GM23338 (cell line): ENCODE measurements at regions not wholly inside any gene's neighbourhood (a gene's known extent, or its start where the extent isn't known, plus 50 kb on each side); places are given as distances from the start of the nearest gene placed in this dataset.

Experiments used
- ATAC-seq: fragments of 200-7000 bp; cut with Tn5 transposase; 3 replicates; pipeline ENCODE4 v1.9.1; 2020
- DNase-seq: peaks from one replicate; pipeline ENCODE4 v3.0.0-alpha.2; 2015; ENCODE audit warnings: low spot score
- H2AFZ ChIP-seq: fragments of 200-600 bp; sonication (generic); 2 replicates; pipeline ENCODE4 v1.8.0; 2016; ENCODE audit warnings: antibody characterized with exemption, mild to moderate bottlenecking, moderate library complexity
- H3F3A ChIP-seq: fragments of 200-600 bp; sonication (generic); replicated peaks from 2 replicates; pipeline ENCODE4 v1.8.0; 2017; ENCODE audit warnings: antibody characterized with exemption, mixed run types, low read depth
- H3K27ac ChIP-seq: fragments of 200-600 bp; sonication (generic); 2 replicates; pipeline ENCODE4 v1.6.1; 2016; ENCODE audit warnings: low read depth
- H3K27me3 ChIP-seq: fragments of 200-600 bp; sonication (generic); 2 replicates; pipeline ENCODE4 v1.8.0; 2016; ENCODE audit warnings: mild to moderate bottlenecking, mixed run types, moderate library complexity; ENCODE audit not compliant: insufficient read depth
- H3K36me3 ChIP-seq: fragments of 200-600 bp; sonication (generic); 2 replicates; pipeline ENCODE4 v1.8.0; 2016; ENCODE audit warnings: mild to moderate bottlenecking; ENCODE audit not compliant: insufficient read depth
- H3K4me1 ChIP-seq: fragments of 200-600 bp; sonication (generic); 2 replicates; pipeline ENCODE4 v1.8.0; 2016; ENCODE audit warnings: mild to moderate bottlenecking, moderate library complexity; ENCODE audit not compliant: insufficient read depth
- H3K4me2 ChIP-seq: fragments of 200-600 bp; sonication (generic); 2 replicates; pipeline ENCODE4 v1.7.1; 2017; ENCODE audit warnings: mixed run types
- H3K4me3 ChIP-seq: fragments of 200-600 bp; sonication (generic); 2 replicates; pipeline ENCODE4 v1.6.1; 2016; ENCODE audit warnings: mixed run types
- H3K79me2 ChIP-seq: fragments of 200-600 bp; sonication (generic); replicated peaks from 2 replicates; pipeline ENCODE4 v1.8.0; 2017; ENCODE audit warnings: mild to moderate bottlenecking; ENCODE audit not compliant: insufficient read depth
- H3K9me2 ChIP-seq: fragments of 200-600 bp; sonication (generic); 2 replicates; pipeline ENCODE4 v1.8.0; 2017; ENCODE audit not compliant: insufficient read depth
- H4K20me1 ChIP-seq: fragments of 200-600 bp; sonication (generic); replicated peaks from 2 replicates; pipeline ENCODE4 v1.8.0; 2017; ENCODE audit warnings: mild to moderate bottlenecking; ENCODE audit not compliant: insufficient read depth
- H3K27ac Mint-ChIP-seq: 2 replicates; pipeline ENCODE4 v1.8.0; 2020; ENCODE audit warnings: inconsistent platforms, mild to moderate bottlenecking, moderate library complexity, mixed read lengths
- H3K27me3 Mint-ChIP-seq: 3 replicates; pipeline ENCODE4 v1.8.0; 2022; ENCODE audit warnings: low read depth, mild to moderate bottlenecking, moderate library complexity, mixed read lengths, inconsistent platforms; ENCODE audit not compliant: insufficient read depth, poor library complexity
- H3K36me3 Mint-ChIP-seq: 3 replicates; pipeline ENCODE4 v1.8.0; 2021; ENCODE audit warnings: low read depth, mild to moderate bottlenecking, inconsistent platforms, moderate library complexity, mixed read lengths
- H3K4me1 Mint-ChIP-seq: 3 replicates; pipeline ENCODE4 v1.8.0; 2020; ENCODE audit warnings: mild to moderate bottlenecking, inconsistent platforms, mixed read lengths
- H3K4me3 Mint-ChIP-seq: 3 replicates; pipeline ENCODE4 v1.8.0; 2021; ENCODE audit warnings: moderate library complexity, mild to moderate bottlenecking, inconsistent platforms, mixed read lengths
- H3K9me3 Mint-ChIP-seq: 3 replicates; pipeline ENCODE4 v1.8.0; 2020; ENCODE audit warnings: moderate library complexity, mild to moderate bottlenecking, inconsistent platforms, mixed read lengths
- NANOG ChIP-seq: IDR thresholded peaks from 2 replicates; pipeline ENCODE4 v1.6.1; 2016; ENCODE audit warnings: antibody characterized with exemption, borderline replicate concordance
- STAT1 ChIP-seq: IDR thresholded peaks from one replicate; pipeline ENCODE4 v1.6.1; 2016; ENCODE audit warnings: antibody characterized with exemption; ENCODE audit not compliant: unreplicated experiment
- ZNF114 ChIP-seq: fragments of 250-450 bp; sonication (Bioruptor Pico); IDR thresholded peaks from 2 replicates; pipeline ENCODE4 v1.5.0; 2020; ENCODE audit warnings: mild to moderate bottlenecking, moderate library complexity
- ZNF331 ChIP-seq: fragments of 250-450 bp; sonication (Bioruptor Pico); IDR thresholded peaks from 2 replicates; pipeline ENCODE4 v1.5.0; 2020; ENCODE audit warnings: low read depth, mild to moderate bottlenecking, moderate library complexity
- TF ChIP-seq, protein P1 (sequence below): IDR thresholded peaks from one replicate; pipeline ENCODE4 v1.6.1; 2018; ENCODE audit warnings: antibody characterized with exemption; ENCODE audit not compliant: unreplicated experiment
- TF ChIP-seq, protein P2 (sequence below): fragments of 250-450 bp; sonication (Bioruptor Pico); IDR thresholded peaks from 2 replicates; pipeline ENCODE4 v1.5.0; 2020; ENCODE audit warnings: mild to moderate bottlenecking, moderate library complexity

DNA sequence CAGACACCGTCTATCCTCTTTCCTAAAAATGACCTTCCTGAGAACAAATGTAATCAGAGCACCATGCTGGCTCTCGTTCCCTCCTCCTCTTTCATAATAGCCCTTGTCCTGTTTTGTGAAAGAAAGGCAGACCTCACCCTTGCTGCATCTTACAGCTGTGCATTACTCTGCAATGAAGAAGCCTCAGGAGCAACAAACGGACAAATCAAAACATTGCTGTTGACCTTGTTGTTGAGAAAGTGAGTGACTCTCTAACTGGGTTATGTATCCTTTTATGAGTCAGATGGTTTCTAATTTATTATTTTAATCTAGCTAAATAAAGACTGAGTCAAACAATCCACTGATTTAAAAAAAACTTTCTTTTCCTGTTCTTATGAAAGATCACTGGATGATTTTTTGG lies 180.9 kb downstream of the RPS29 start:
- Histone ChIP-seq H2AFZ (no peak overlapping the region), H3F3A (no peaks in the 10 kb centered on the region), H3K36me3 (no peaks in the 10 kb centered on the region), H3K4me1 (no peaks in the 10 kb centered on the region), H3K9me2 (no peaks in the 10 kb centered on the region), H3K27me3 (no peaks in the 10 kb centered on the region), H3K27ac (no peak overlapping the region), H3K4me2 (no peak overlapping the region), H3K79me2 (no peaks in the 10 kb centered on the region), H3K4me3 (no peak overlapping the region), H4K20me1 (no peaks in the 10 kb centered on the region)
- Mint-ChIP-seq H3K27me3 (peaks cover 2% of the 10 kb centered on the region), H3K36me3 (no peaks in the 10 kb centered on the region), H3K4me3 (no peak overlapping the region), H3K4me1 (peaks cover 6% of the 10 kb centered on the region; the same call in 2 of the 3 replicates), H3K27ac (no peak overlapping the region), H3K9me3 (no peaks in the 10 kb centered on the region)
- DNase-seq (no peak), ATAC-seq (no peak)
- TF ChIP-seq, protein P1, sequence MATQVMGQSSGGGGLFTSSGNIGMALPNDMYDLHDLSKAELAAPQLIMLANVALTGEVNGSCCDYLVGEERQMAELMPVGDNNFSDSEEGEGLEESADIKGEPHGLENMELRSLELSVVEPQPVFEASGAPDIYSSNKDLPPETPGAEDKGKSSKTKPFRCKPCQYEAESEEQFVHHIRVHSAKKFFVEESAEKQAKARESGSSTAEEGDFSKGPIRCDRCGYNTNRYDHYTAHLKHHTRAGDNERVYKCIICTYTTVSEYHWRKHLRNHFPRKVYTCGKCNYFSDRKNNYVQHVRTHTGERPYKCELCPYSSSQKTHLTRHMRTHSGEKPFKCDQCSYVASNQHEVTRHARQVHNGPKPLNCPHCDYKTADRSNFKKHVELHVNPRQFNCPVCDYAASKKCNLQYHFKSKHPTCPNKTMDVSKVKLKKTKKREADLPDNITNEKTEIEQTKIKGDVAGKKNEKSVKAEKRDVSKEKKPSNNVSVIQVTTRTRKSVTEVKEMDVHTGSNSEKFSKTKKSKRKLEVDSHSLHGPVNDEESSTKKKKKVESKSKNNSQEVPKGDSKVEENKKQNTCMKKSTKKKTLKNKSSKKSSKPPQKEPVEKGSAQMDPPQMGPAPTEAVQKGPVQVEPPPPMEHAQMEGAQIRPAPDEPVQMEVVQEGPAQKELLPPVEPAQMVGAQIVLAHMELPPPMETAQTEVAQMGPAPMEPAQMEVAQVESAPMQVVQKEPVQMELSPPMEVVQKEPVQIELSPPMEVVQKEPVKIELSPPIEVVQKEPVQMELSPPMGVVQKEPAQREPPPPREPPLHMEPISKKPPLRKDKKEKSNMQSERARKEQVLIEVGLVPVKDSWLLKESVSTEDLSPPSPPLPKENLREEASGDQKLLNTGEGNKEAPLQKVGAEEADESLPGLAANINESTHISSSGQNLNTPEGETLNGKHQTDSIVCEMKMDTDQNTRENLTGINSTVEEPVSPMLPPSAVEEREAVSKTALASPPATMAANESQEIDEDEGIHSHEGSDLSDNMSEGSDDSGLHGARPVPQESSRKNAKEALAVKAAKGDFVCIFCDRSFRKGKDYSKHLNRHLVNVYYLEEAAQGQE = no peak
- TF ChIP-seq STAT1 (no peak), ZNF114 (CRISPR knock-in tag) (no peak), ZNF331 (CRISPR knock-in tag) (no peak)

DNA sequence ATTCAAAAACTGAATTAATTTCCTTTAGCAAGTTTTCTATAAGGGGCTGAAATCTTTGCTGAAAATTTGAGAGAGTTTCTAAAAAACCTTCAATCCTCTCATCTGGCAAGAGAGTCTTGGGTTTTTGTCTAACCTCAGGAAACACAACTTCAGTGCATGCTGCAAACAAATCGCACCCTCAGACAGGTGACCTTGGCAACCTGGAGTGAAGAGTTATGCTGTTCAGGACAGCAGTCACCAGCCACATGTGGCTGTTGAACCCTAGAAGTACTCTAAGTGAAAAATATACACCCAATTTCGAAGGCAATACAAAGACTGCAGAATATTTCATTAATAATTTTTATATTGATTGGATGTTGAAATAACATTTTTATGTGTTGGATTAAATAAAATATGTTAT lies 184.8 kb downstream of the RPS29 start:
- Mint-ChIP-seq H3K9me3 (no peaks in the 10 kb centered on the region), H3K4me1 (no peaks in the 10 kb centered on the region), H3K27me3 (peaks cover 2% of the 10 kb centered on the region), H3K36me3 (no peaks in the 10 kb centered on the region), H3K4me3 (no peak overlapping the region), H3K27ac (no peak overlapping the region)
- no peak overlapping the region for H2AFZ ChIP-seq
- no peaks in the 10 kb centered on the region for H3K4me1 ChIP-seq
- no peak overlapping the region for H3K4me3 ChIP-seq
- no peaks in the 10 kb centered on the region for H3K9me2 ChIP-seq
- H3K36me3 ChIP-seq = no peaks in the 10 kb centered on the region
- H3K27ac ChIP-seq = no peak overlapping the region
- H3K79me2 ChIP-seq = no peaks in the 10 kb centered on the region
- H3F3A ChIP-seq = no peaks in the 10 kb centered on the region
- H4K20me1 ChIP-seq = no peaks in the 10 kb centered on the region
- DNase-seq (no peak), ATAC-seq (no peak)
- no peak for TF ChIP-seq NANOG
- no peak overlapping the region for H3K4me2 ChIP-seq
- H3K27me3 ChIP-seq = no peaks in the 10 kb centered on the region

DNA sequence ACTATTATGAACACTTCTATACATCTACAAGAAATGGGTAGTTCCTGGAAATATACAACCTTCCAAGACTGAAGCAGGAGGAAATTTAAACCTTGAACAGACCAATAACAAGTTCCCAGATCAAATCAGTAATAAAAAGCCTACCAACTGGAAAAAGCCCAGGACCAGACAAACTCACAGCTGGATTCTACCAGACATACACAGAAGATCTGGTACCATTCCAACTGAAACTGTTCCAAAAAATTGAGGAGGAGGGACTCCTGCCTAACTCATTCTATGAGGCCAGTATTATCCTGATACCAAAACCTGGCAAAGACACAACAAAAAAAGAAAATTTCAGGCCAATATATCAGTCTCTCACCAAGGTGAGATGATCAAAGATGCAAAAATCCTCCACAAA lies 189.4 kb downstream of the RPS29 start:
- no peaks in the 10 kb centered on the region for H3K9me3 Mint-ChIP-seq
- H3K4me1 Mint-ChIP-seq = no peaks in the 10 kb centered on the region
- Histone ChIP-seq H3F3A (no peaks in the 10 kb centered on the region), H3K27me3 (no peaks in the 10 kb centered on the region), H2AFZ (no peak overlapping the region), H3K9me2 (no peaks in the 10 kb centered on the region), H4K20me1 (no peaks in the 10 kb centered on the region), H3K4me1 (no peaks in the 10 kb centered on the region), H3K4me2 (no peak overlapping the region), H3K36me3 (no peaks in the 10 kb centered on the region), H3K4me3 (no peak overlapping the region), H3K79me2 (no peaks in the 10 kb centered on the region), H3K27ac (no peak overlapping the region)
- no peak for DNase-seq
- H3K36me3 Mint-ChIP-seq = no peaks in the 10 kb centered on the region
- TF ChIP-seq, protein P2, sequence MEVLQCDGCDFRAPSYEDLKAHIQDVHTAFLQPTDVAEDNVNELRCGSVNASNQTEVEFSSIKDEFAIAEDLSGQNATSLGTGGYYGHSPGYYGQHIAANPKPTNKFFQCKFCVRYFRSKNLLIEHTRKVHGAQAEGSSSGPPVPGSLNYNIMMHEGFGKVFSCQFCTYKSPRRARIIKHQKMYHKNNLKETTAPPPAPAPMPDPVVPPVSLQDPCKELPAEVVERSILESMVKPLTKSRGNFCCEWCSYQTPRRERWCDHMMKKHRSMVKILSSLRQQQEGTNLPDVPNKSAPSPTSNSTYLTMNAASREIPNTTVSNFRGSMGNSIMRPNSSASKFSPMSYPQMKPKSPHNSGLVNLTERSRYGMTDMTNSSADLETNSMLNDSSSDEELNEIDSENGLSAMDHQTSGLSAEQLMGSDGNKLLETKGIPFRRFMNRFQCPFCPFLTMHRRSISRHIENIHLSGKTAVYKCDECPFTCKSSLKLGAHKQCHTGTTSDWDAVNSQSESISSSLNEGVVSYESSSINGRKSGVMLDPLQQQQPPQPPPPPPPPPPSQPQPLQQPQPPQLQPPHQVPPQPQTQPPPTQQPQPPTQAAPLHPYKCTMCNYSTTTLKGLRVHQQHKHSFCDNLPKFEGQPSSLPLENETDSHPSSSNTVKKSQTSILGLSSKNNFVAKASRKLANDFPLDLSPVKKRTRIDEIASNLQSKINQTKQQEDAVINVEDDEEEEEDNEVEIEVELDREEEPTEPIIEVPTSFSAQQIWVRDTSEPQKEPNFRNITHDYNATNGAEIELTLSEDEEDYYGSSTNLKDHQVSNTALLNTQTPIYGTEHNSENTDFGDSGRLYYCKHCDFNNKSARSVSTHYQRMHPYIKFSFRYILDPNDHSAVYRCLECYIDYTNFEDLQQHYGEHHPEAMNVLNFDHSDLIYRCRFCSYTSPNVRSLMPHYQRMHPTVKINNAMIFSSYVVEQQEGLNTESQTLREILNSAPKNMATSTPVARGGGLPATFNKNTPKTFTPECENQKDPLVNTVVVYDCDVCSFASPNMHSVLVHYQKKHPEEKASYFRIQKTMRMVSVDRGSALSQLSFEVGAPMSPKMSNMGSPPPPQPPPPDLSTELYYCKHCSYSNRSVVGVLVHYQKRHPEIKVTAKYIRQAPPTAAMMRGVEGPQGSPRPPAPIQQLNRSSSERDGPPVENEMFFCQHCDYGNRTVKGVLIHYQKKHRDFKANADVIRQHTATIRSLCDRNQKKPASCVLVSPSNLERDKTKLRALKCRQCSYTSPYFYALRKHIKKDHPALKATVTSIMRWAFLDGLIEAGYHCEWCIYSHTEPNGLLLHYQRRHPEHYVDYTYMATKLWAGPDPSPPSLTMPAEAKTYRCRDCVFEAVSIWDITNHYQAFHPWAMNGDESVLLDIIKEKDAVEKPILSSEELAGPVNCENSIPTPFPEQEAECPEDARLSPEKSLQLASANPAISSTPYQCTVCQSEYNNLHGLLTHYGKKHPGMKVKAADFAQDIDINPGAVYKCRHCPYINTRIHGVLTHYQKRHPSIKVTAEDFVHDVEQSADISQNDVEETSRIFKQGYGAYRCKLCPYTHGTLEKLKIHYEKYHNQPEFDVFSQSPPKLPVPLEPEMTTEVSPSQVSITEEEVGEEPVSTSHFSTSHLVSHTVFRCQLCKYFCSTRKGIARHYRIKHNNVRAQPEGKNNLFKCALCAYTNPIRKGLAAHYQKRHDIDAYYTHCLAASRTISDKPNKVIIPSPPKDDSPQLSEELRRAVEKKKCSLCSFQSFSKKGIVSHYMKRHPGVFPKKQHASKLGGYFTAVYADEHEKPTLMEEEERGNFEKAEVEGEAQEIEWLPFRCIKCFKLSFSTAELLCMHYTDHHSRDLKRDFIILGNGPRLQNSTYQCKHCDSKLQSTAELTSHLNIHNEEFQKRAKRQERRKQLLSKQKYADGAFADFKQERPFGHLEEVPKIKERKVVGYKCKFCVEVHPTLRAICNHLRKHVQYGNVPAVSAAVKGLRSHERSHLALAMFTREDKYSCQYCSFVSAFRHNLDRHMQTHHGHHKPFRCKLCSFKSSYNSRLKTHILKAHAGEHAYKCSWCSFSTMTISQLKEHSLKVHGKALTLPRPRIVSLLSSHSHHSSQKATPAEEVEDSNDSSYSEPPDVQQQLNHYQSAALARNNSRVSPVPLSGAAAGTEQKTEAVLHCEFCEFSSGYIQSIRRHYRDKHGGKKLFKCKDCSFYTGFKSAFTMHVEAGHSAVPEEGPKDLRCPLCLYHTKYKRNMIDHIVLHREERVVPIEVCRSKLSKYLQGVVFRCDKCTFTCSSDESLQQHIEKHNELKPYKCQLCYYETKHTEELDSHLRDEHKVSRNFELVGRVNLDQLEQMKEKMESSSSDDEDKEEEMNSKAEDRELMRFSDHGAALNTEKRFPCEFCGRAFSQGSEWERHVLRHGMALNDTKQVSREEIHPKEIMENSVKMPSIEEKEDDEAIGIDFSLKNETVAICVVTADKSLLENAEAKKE = no peak
- ATAC-seq = no peak
- H3K27ac Mint-ChIP-seq = no peak overlapping the region
- H3K27me3 Mint-ChIP-seq = no peaks in the 10 kb centered on the region
- H3K4me3 Mint-ChIP-seq = no peak overlapping the region
